SK-N-SH treated with all-trans-retinoic acid at 6 μM for 48 hours (cell line): ENCODE measurements at regions not wholly inside any gene's neighbourhood (a gene's known extent, or its start where the extent isn't known, plus 50 kb on each side); places are given as distances from the start of the nearest gene placed in this dataset.

Source experiments
- ZC3H10 ChIP-seq: fragments of 250-450 bp; sonication (Bioruptor Pico); IDR thresholded peaks from 2 replicates; pipeline ENCODE4 v1.5.1; 2021; ENCODE audit warnings: mild to moderate bottlenecking, moderate library complexity
- ZFP30 ChIP-seq: fragments of 450-650 bp; formaldehyde crosslinking; IDR thresholded peaks from 2 replicates; pipeline ENCODE4 v1.5.0; 2022; ENCODE audit warnings: mild to moderate bottlenecking, moderate library complexity
- TF ChIP-seq, protein P1 (sequence below): fragments of 250-450 bp; sonication (Bioruptor Pico); IDR thresholded peaks from 2 replicates; pipeline ENCODE4 v1.5.1; 2020; ENCODE audit warnings: low read depth, mild to moderate bottlenecking, moderate library complexity

DNA sequence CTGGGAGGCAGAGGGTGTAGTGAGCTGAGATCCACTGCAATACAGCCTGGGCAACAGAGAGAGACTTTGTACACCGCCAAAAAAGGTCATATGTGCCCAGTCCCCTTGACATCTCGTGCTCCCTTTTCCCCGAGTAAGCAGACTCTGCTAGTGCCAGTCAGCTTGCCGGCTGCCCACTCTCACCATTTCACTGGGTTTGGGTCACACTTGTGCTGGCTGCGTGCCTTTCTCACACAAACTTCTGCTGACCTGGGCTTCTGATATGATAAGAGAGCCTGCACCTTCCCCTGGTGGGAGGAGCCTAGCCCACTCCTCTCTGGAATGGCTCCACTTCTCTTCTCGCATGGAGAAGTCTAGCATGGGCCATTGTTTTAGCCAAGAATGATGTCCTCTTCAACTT lies 53.4 kb downstream of the MPP7 start:
- no peak for TF ChIP-seq ZFP30 (CRISPR knock-in tag)
- TF ChIP-seq ZC3H10 (CRISPR knock-in tag): no peak
- TF ChIP-seq, protein P1, sequence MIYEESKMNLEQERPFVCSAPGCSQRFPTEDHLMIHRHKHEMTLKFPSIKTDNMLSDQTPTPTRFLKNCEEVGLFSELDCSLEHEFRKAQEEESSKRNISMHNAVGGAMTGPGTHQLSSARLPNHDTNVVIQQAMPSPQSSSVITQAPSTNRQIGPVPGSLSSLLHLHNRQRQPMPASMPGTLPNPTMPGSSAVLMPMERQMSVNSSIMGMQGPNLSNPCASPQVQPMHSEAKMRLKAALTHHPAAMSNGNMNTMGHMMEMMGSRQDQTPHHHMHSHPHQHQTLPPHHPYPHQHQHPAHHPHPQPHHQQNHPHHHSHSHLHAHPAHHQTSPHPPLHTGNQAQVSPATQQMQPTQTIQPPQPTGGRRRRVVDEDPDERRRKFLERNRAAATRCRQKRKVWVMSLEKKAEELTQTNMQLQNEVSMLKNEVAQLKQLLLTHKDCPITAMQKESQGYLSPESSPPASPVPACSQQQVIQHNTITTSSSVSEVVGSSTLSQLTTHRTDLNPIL (CRISPR knock-in tag): no peak
